Left ventricle myocardium inferior (tissue), 1 donor: ENCODE measurements at regions not wholly inside any gene's neighbourhood (a gene's known extent, or its start where the extent isn't known, plus 50 kb on each side); places are given as distances from the start of the nearest gene placed in this dataset.
"Not testable (repeated sequence)": the region's sequence is repeated elsewhere in the genome, so short reads cannot be mapped to it uniquely, and the experiment has no call there.

ENCODE experiments used
- DNase-seq: peaks from one replicate; pipeline ENCODE4 v3.0.0-alpha.2; 2020
- H3K27ac ChIP-seq: fragments of 200-600 bp; replicated peaks from 2 replicates; pipeline ENCODE4 v1.8.0; 2021
- H3K27me3 ChIP-seq: fragments of 200-600 bp; 2 replicates; pipeline ENCODE4 v1.8.0; 2021; ENCODE audit warnings: low read depth
- H3K36me3 ChIP-seq: fragments of 200-600 bp; 2 replicates; pipeline ENCODE4 v1.8.0; 2021
- H3K4me1 ChIP-seq: fragments of 200-600 bp; 2 replicates; pipeline ENCODE4 v1.8.0; 2021
- H3K4me3 ChIP-seq: fragments of 200-600 bp; 2 replicates; pipeline ENCODE4 v1.8.0; 2021; ENCODE audit warnings: mild to moderate bottlenecking, moderate library complexity
- H3K9me3 ChIP-seq: fragments of 200-600 bp; replicated peaks from 2 replicates; pipeline ENCODE4 v1.8.0; 2021
- CTCF ChIP-seq: fragments of 200-600 bp; IDR thresholded peaks from 2 replicates; pipeline ENCODE4 v1.8.0; 2021; ENCODE audit warnings: antibody characterized with exemption, mild to moderate bottlenecking, borderline replicate concordance
- intact Hi-C: fragments of 100-400 bp; cut with micrococcal nuclease; formaldehyde crosslinking; loops from one replicate; pipeline ENCODE4 v1.11.0; 2022
- donor health status: DM: no; HTN: yes; CAD: no; lungs with severe emphysema.

DNA sequence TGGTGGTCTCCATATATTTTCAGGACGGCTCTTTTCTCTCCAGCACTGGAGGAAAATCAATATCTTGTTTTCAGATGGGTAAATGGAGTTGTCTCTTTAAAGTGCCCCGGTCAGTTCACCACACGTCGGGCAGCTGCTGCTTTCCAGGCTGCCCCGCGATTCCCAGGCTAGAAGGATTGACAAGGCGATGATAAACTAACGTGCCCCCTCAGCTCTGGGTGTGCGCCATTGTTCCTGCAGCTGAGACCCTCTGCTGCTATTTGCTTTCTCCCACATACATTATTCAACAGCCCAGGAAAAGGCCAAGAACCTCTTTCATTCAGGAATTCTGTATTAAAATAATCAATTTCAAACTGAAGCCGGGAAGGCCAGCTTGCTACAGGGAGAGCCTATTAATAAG lies 254.5 kb downstream of the SOX3 start:
- Histone ChIP-seq H3K36me3 (no peaks in the 10 kb centered on the region), H3K27me3 (no peaks in the 10 kb centered on the region), H3K9me3 (no peaks in the 10 kb centered on the region), H3K27ac (no peak overlapping the region), H3K4me1 (no peaks in the 10 kb centered on the region), H3K4me3 (no peak overlapping the region)
- DNase-seq, result no peak
- no peak for TF ChIP-seq CTCF
- intact Hi-C loops, result no loop called here

DNA sequence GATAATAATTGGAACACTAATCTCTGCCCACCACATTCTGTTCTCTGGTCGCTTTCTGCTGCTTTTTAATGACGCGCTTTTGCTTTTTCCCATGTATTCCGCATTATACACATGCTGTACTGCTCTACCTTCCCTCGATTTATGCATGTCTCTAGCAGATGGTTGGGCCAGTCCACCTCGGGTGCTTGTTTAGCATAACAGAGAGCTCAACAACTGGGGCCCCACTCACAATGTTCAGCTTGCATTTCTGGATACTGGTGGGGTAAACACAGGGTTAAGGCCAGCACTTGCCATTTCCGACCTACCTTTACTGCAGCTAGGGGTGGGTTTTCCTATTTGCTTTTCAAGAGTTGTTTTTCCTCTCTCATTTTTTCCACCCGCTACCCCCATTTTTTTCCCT lies 255.8 kb downstream of the SOX3 start:
- no peak for DNase-seq
- H3K4me3 ChIP-seq, result no peak overlapping the region
- H3K27ac ChIP-seq, result no peak overlapping the region
- no peaks in the 10 kb centered on the region for H3K36me3 ChIP-seq
- H3K4me1 ChIP-seq, result no peaks in the 10 kb centered on the region
- H3K27me3 ChIP-seq, result no peaks in the 10 kb centered on the region
- no peaks in the 10 kb centered on the region for H3K9me3 ChIP-seq
- intact Hi-C loops, result no loop called here
- no peak for TF ChIP-seq CTCF

- TF ChIP-seq CTCF, result no peak
- intact Hi-C loops, result no loop called here
- peaks cover 7% of the 10 kb centered on the region for H3K9me3 ChIP-seq
- H3K4me1 ChIP-seq, result no peaks in the 10 kb centered on the region
- no peaks in the 10 kb centered on the region for H3K27me3 ChIP-seq
- no peaks in the 10 kb centered on the region for H3K36me3 ChIP-seq
- no peak overlapping the region for H3K4me3 ChIP-seq
- no peak for DNase-seq
- no peak overlapping the region for H3K27ac ChIP-seq
These were observed 263.9 kb upstream of the CXorf66 start for GRCh38 chrX:140229191-140229590.

DNA sequence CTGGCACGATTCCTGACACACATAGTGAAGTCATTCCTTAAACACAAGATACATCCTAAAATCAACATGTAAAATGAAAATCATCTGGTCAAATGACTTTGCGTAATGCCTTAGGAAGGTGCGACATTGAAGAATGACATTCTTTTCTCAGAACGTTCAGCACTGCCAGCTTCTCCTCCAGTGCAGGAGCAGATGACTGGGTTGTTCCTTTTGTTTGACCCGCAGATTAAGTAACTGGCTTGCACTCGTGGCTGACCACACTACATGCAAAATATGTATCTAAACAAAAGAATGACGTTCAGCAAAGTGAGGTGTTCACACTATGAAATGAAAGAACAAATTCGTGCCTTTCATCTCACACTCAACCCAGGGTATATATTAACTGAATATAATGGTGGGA lies 260.7 kb upstream of the CXorf66 start:
- not testable (repeated sequence) for H3K9me3 ChIP-seq, H3K27ac ChIP-seq

GRCh38 chrX:140215894-140216293 lies 250.6 kb upstream of the CXorf66 start:
- H3K9me3 ChIP-seq, DNase-seq, H3K27me3 ChIP-seq, H3K4me1 ChIP-seq, intact Hi-C loops, H3K27ac ChIP-seq, H3K36me3 ChIP-seq, H3K4me3 ChIP-seq: not testable (repeated sequence)

More for the DNA sequence above, 260.7 kb upstream of the CXorf66 start:
- intact Hi-C loops, H3K27me3 ChIP-seq, DNase-seq, H3K4me3 ChIP-seq, H3K4me1 ChIP-seq, H3K36me3 ChIP-seq: not testable (repeated sequence)

GRCh38 chrX:140214518-140214917 lies 249.2 kb upstream of the CXorf66 start:
- H3K36me3 ChIP-seq, H3K27ac ChIP-seq, DNase-seq, H3K27me3 ChIP-seq, H3K4me3 ChIP-seq, H3K9me3 ChIP-seq, intact Hi-C loops, H3K4me1 ChIP-seq: not testable (repeated sequence)

- Histone ChIP-seq H3K27ac (no peak overlapping the region), H3K4me1 (no peaks in the 10 kb centered on the region), H3K36me3 (no peaks in the 10 kb centered on the region), H3K9me3 (no peaks in the 10 kb centered on the region), H3K27me3 (no peaks in the 10 kb centered on the region), H3K4me3 (no peak overlapping the region)
- intact Hi-C loops, result no loop called here
- no peak for DNase-seq
- no peak for TF ChIP-seq CTCF
These were observed 241.3 kb upstream of the CXorf66 start for GRCh38 chrX:140206657-140207056.
